Coronary artery (tissue), 2 donors: ENCODE measurements at regions not wholly inside any gene's neighbourhood (a gene's known extent, or its start where the extent isn't known, plus 50 kb on each side); places are given as distances from the start of the nearest gene placed in this dataset.

Experiments used
- DNase-seq: peaks from one replicate; pipeline ENCODE4 v3.0.0-alpha.2; 2017; ENCODE audit warnings: low spot score
- H3K27ac ChIP-seq, 2 donors: fragments of 200-600 bp; sonication (generic); one replicate each; pipeline ENCODE4 v1.5.1; 2016 to 2019
- H3K4me3 ChIP-seq: fragments of 200-600 bp; sonication (generic); 2 replicates; pipeline ENCODE4 v1.5.1; 2016; ENCODE audit warnings: mild to moderate bottlenecking, moderate library complexity
- TF ChIP-seq, protein P1 (sequence below): fragments of 200-600 bp; sonication (generic); IDR thresholded peaks from one replicate; pipeline ENCODE4 v1.5.1; 2019; ENCODE audit warnings: antibody characterized with exemption

DNA sequence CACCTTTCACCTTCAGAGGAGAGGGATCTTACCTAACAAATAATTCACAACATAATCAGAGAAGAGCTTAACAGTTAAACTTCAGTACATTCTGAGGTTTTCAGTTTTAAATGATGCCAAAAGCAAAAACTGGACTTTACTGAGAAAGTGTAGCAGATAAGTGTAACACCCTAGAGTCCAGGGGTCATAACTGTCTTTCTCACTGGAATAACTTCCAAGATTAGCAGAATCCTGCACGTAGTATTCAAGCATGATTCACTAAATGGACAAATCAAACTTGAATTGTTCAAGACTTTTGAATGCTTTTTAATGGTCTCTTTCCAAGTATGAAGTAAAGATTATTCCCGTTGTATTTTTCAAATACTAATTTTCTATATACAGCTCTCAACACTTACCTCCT lies 180.1 kb upstream of the NREP start:
- TF ChIP-seq, protein P1, sequence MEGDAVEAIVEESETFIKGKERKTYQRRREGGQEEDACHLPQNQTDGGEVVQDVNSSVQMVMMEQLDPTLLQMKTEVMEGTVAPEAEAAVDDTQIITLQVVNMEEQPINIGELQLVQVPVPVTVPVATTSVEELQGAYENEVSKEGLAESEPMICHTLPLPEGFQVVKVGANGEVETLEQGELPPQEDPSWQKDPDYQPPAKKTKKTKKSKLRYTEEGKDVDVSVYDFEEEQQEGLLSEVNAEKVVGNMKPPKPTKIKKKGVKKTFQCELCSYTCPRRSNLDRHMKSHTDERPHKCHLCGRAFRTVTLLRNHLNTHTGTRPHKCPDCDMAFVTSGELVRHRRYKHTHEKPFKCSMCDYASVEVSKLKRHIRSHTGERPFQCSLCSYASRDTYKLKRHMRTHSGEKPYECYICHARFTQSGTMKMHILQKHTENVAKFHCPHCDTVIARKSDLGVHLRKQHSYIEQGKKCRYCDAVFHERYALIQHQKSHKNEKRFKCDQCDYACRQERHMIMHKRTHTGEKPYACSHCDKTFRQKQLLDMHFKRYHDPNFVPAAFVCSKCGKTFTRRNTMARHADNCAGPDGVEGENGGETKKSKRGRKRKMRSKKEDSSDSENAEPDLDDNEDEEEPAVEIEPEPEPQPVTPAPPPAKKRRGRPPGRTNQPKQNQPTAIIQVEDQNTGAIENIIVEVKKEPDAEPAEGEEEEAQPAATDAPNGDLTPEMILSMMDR = no peak
- Histone ChIP-seq H3K27ac (no peak overlapping the region), H3K4me3 (no peak overlapping the region)
- no peak for DNase-seq

DNA sequence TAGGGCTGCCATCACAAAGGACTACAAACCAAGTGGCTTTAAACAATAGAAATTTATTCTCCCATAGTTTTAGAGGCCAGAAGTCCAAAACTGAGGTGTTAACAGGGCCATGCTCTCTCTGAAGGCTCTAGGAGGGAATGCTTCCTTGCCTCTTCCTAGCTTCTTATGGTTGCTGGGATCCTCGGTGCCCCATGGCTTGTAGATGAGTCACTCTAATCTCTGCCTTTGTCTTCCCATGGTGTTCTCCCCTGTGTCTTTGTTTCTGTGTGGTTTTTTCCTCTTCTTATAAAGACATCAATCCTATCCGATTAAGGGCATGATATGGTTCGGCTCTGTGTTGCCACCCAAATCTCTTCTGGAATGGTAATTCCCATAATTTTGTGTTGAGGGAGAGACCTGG lies 178.8 kb upstream of the NREP start:
- TF ChIP-seq, protein P1 = no peak
- H3K4me3 ChIP-seq = no peak overlapping the region
- H3K27ac ChIP-seq = no peak overlapping the region
- DNase-seq = no peak

DNA sequence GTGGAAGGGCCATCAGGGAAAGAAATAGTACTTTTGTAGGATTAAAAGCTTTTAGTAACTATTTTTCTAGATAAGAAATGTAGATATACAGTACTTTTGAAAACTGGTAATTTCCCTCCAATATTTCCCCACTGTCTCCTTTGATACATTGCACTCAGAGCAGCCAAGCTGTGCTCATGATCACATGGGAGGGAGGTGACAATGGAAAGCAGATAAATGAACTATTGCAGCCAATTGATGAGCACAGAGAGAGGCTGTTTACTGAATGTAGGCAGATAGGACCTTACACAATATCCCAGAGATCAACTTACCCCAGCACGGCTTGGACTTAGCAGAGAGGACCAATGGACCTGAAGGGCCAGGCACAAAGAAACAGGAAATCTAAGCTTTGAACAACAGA lies 178.0 kb upstream of the NREP start:
- DNase-seq = no peak
- H3K4me3 ChIP-seq = no peak overlapping the region
- TF ChIP-seq, protein P1 = no peak
- H3K27ac ChIP-seq = no peak overlapping the region

DNA sequence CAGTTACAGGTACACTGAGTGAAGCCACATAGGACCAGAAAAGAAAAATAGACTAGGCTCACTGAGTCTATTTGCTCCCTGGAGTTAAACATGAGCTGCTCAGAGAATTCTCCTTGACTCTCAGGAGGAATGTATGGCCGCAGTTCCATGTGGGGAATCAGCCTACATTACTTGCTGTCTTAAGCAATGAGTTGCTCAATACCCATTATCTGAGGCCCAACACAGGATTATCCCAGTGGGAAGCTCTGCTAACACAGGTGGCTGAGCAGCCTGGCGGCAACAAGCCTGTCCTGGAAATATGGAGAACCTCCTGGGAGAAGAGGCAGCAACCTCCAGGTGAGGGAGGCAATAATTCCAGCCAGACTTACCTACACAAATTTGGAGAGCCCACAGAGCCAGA lies 177.5 kb upstream of the NREP start:
- no peak overlapping the region for H3K27ac ChIP-seq
- TF ChIP-seq, protein P1 = no peak
- H3K4me3 ChIP-seq = no peak overlapping the region
- no peak for DNase-seq

DNA sequence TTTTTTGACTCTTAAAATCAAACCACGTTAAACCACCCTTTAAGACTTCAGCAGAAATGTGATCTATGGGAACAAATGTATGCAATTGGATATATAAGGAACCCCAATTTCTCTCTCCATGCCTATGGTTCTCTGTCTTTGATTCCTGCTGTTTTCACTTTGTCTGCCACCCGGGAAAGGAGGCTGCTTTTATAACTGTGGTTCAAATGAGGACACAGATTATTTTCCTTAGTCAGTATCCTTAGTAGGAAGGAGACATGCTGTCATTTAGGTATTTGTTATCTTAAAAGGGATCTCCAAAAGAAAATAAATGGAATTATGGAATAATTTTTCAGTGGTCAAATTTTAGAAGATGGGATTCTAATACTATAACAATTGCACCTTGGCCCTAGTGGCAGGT lies 176.1 kb upstream of the NREP start:
- Histone ChIP-seq H3K4me3 (no peak overlapping the region), H3K27ac (no peak overlapping the region)
- TF ChIP-seq, protein P1 = no peak
- no peak for DNase-seq

DNA sequence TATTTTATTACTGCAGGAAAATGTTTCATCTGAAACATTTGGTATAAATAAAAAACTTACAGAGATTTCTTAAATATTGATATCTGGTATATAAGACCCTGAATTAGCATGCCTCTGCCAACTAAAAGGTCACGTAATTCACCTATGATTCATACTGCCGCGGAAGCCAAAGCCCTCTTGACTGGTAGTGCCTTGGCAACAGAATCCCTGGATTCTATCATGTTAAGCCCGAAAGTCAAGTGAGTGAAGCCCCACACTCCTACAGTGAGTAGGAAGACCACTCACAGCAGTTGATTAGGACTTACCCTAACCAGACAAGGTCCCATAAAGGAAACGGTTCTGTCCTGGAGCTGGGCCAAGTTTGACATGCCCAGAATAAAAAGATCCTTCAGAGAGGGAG lies 175.6 kb upstream of the NREP start:
- Histone ChIP-seq H3K4me3 (no peak overlapping the region), H3K27ac (no peak overlapping the region)
- TF ChIP-seq, protein P1 = no peak
- DNase-seq = no peak

DNA sequence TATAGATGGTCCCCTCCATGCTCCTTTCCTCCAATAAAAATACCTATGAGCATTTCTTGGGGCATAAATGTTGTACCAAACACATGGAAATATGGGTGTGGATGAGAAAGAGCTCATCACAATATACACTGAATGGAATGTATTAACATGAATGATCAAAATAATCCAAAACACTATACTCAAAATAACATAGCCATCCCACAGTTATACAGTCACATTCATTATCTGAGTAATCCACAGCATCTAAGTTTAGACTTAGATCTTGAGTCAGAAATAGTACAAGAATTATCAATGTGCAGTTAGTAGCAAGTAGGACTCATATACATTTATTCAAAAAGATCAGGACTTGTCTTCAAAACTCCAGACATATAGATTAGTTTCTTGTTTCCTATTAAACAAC lies 175.2 kb upstream of the NREP start:
- Histone ChIP-seq H3K4me3 (no peak overlapping the region), H3K27ac (no peak overlapping the region)
- DNase-seq = no peak
- TF ChIP-seq, protein P1 = no peak
